ENCODE measurements at regions not wholly inside any gene's neighbourhood (a gene's known extent, or its start where the extent isn't known, plus 50 kb on each side); places are given as distances from the start of the nearest gene placed in this dataset.

- Histone ChIP-seq H3K4me3 (no peak overlapping the region), H3K27ac (no peak overlapping the region), H3K27me3 (no peaks in the 10 kb centered on the region), H3K36me3 (replicated peaks in 1 of 2) (peaks cover 0 to 5% of the 10 kb centered on the region in 2 donors), H3K4me1 (replicated peaks in 1 of 2) (no peaks in the 10 kb centered on the region), H3K9me3 (replicated peaks in 1 of 3) (no peaks in the 10 kb centered on the region)
- DNase-seq, result no peak
- TF ChIP-seq POLR2A (IDR thresholded peaks at IDR 0.05) (no peak), CTCF (IDR thresholded peaks at IDR 0.05) (no peak)
- 87 to 94% (median 91%) methylated on average over 2 of the region's 2 CpGs for WGBS, 4 donors
- intact Hi-C loops (cut with DNase I), result no loop called here
These were observed 102.2 kb downstream of the LLPH start for GRCh38 chr12:66028390-66028789.

GRCh38 chr12:66025477-66025876 is 105.1 kb downstream of the LLPH start:
- WGBS, 4 donors, result 69 to 79% (median 73%) methylated on average over 2 of the region's 2 CpGs
- DNase-seq, result no peak
- no peak overlapping the region for H3K4me3 ChIP-seq
- no peak overlapping the region for H3K27ac ChIP-seq
- no peaks in the 10 kb centered on the region for H3K27me3 ChIP-seq
- intact Hi-C loops (cut with DNase I), result no loop called here
- no peak for TF ChIP-seq POLR2A (IDR thresholded peaks at IDR 0.05)
- TF ChIP-seq CTCF (IDR thresholded peaks at IDR 0.05), result no peak
- H3K36me3 ChIP-seq (replicated peaks in 1 of 2), result peaks cover 0 to 5% of the 10 kb centered on the region in 2 donors
- no peaks in the 10 kb centered on the region for H3K9me3 ChIP-seq (replicated peaks in 1 of 3)
- H3K4me1 ChIP-seq (replicated peaks in 1 of 2), result no peaks in the 10 kb centered on the region

GRCh38 chr12:66024949-66025348 is 105.6 kb downstream of the LLPH start:
- H3K27ac ChIP-seq, result no peak overlapping the region
- H3K4me1 ChIP-seq (replicated peaks in 1 of 2), result no peaks in the 10 kb centered on the region
- H3K9me3 ChIP-seq (replicated peaks in 1 of 3), result no peaks in the 10 kb centered on the region
- H3K27me3 ChIP-seq, result no peaks in the 10 kb centered on the region
- no peak for DNase-seq
- intact Hi-C loops (cut with DNase I), result no loop called here
- H3K4me3 ChIP-seq, result no peak overlapping the region
- 79 to 86% (median 82%) methylated on average over 1 of the region's 1 CpG for WGBS, 4 donors
- peaks cover 0 to 5% of the 10 kb centered on the region in 2 donors for H3K36me3 ChIP-seq (replicated peaks in 1 of 2)
- TF ChIP-seq POLR2A (IDR thresholded peaks at IDR 0.05), result no peak
- no peak for TF ChIP-seq CTCF (IDR thresholded peaks at IDR 0.05)

GRCh38 chr12:66020481-66020880 is 110.1 kb downstream of the LLPH start:
- H3K27me3 ChIP-seq, result no peaks in the 10 kb centered on the region
- intact Hi-C loops (cut with DNase I), result no loop called here
- H3K27ac ChIP-seq, result no peak overlapping the region
- H3K9me3 ChIP-seq (replicated peaks in 1 of 3), result no peaks in the 10 kb centered on the region
- H3K4me3 ChIP-seq, result no peak overlapping the region
- TF ChIP-seq CTCF (IDR thresholded peaks at IDR 0.05) (no peak), POLR2A (IDR thresholded peaks at IDR 0.05) (no peak)
- H3K36me3 ChIP-seq (replicated peaks in 1 of 2), result peaks cover 0 to 5% of the 10 kb centered on the region in 2 donors
- H3K4me1 ChIP-seq (replicated peaks in 1 of 2), result no peaks in the 10 kb centered on the region
- no peak for DNase-seq
- WGBS, 4 donors, result 84 to 93% (median 88%) methylated on average over 12 of the region's 12 CpGs
